Esophagus squamous epithelium (tissue), 5 donors: ENCODE measurements at regions not wholly inside any gene's neighbourhood (a gene's known extent, or its start where the extent isn't known, plus 50 kb on each side); places are given as distances from the start of the nearest gene placed in this dataset.

ENCODE experiments used
- DNase-seq: peaks from one replicate; lab custom pipeline; 2025; lab: John Stamatoyannopoulos, UW
- H3K27ac ChIP-seq, 4 donors: fragments of 200-600 bp; sonication (generic); one replicate each; pipeline ENCODE4 v1.5.1; 2016 to 2019; ENCODE audit warnings: mild to moderate bottlenecking in 1 of 4
- H3K27me3 ChIP-seq, 4 donors: fragments of 200-600 bp; sonication (generic); 1 replicate in 3 of 4; 2 replicates in 1 of 4; pipeline versions ENCODE4 v1.5.1 to v1.6.0; 2017 to 2021; ENCODE audit warnings: antibody characterized with exemption in 1 of 4
- H3K36me3 ChIP-seq, 3 donors: fragments of 200-600 bp; sonication (generic); one replicate each; pipeline ENCODE4 v1.5.1; 2016 to 2019
- H3K4me1 ChIP-seq, 3 donors: fragments of 200-600 bp; sonication (generic); one replicate each; pipeline ENCODE4 v1.5.1; 2017 to 2019
- H3K4me3 ChIP-seq, 4 donors: fragments of 200-600 bp; sonication (generic); 1 replicate in 3 of 4; 2 replicates in 1 of 4; pipeline ENCODE4 v1.5.1; 2016 to 2019; ENCODE audit warnings: mild to moderate bottlenecking in 2 of 4, moderate library complexity in 1 of 4
- H3K9me3 ChIP-seq, 3 donors: fragments of 200-600 bp; sonication (generic); one replicate each; pipeline ENCODE4 v1.5.1; 2016 to 2019
- POLR2A ChIP-seq, 4 donors: fragments of 450-650 bp; IDR thresholded peaks; one replicate each; pipeline ENCODE4 v1.6.1; 2017; ENCODE audit warnings: antibody characterized with exemption in 4 of 4, mild to moderate bottlenecking in 4 of 4, moderate library complexity in 3 of 4
- WGBS, 2 donors: methylation state at CpG; one replicate each; pipeline ENCODE4 v1.1.5; 2018; 5-methylcytosine and 5-hydroxymethylcytosine counted together
- intact Hi-C: fragments of 100-400 bp; cut with DNase I; formaldehyde crosslinking; loops from one replicate; pipeline ENCODE4 v1.15.0; 2022
- TF ChIP-seq, protein P1 (sequence below), 6 experiments: fragments of 450-650 bp in 4 of 6; fragments of 200-600 bp in 2 of 6; sonication (generic) in 2 of 6; IDR thresholded peaks; one replicate each; pipeline ENCODE4 v1.5.1; 2016 to 2019; ENCODE audit warnings: antibody characterized with exemption in 6 of 6, mild to moderate bottlenecking in 4 of 6, moderate library complexity in 4 of 6
- donor health status: DM: yes; HTN: yes; CAD: no.

DNA sequence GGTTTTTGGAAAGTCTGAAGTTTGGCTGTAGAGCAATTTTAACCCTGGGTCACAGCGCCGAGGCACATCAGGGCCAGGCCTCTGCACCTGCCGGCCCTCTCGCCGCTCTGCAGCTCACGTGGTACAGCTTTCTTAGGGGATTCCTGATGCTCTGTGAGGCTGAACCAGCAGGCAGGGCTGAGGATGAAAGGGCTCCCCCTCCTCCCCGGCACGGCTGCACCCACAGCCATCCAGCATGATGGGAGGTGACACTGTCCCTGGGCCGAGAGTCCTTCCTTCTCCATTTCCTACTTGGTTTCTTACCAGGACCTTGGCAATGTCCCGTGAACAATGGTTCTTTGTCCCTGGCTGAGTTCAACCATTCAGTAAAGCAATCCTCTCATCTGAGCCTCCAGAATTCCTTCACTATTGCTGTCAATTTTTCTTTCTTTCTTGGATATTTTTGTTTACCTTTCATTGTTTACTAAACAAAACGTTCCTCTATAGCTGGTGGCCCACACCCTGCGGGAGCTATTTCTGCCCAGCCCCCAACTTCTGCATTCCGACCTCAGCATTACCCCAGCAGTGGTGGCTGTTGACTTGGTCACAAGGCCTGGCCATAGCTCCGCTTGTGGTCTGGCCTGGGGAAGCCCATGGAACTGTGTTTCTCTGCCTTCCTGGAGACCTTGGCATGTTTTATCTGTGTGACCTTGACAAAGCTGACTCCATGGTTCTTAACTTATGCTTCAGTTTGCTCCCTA, 172.8 kb upstream of the B3GAT1 start:
- Histone ChIP-seq H3K9me3 (no peaks in the 10 kb centered on the region), H3K27ac (no peak overlapping the region), H3K4me1 (peaks cover 0 to 17% (median 0%) of the 10 kb centered on the region in 3 donors), H3K36me3 (no peaks in the 10 kb centered on the region), H3K4me3 (no peak overlapping the region), H3K27me3 (peaks cover 0 to 19% (median 0%) of the 10 kb centered on the region in 4 donors)
- intact Hi-C loops: no loop called here
- WGBS, 2 donors: 32 to 51% methylated on average over 6 to 8 of the region's 14 CpGs
- TF ChIP-seq, protein P1, sequence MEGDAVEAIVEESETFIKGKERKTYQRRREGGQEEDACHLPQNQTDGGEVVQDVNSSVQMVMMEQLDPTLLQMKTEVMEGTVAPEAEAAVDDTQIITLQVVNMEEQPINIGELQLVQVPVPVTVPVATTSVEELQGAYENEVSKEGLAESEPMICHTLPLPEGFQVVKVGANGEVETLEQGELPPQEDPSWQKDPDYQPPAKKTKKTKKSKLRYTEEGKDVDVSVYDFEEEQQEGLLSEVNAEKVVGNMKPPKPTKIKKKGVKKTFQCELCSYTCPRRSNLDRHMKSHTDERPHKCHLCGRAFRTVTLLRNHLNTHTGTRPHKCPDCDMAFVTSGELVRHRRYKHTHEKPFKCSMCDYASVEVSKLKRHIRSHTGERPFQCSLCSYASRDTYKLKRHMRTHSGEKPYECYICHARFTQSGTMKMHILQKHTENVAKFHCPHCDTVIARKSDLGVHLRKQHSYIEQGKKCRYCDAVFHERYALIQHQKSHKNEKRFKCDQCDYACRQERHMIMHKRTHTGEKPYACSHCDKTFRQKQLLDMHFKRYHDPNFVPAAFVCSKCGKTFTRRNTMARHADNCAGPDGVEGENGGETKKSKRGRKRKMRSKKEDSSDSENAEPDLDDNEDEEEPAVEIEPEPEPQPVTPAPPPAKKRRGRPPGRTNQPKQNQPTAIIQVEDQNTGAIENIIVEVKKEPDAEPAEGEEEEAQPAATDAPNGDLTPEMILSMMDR (IDR thresholded peaks at IDR 0.05): no peak
- no peak for TF ChIP-seq POLR2A (IDR thresholded peaks at IDR 0.05)
- no peak for DNase-seq

DNA sequence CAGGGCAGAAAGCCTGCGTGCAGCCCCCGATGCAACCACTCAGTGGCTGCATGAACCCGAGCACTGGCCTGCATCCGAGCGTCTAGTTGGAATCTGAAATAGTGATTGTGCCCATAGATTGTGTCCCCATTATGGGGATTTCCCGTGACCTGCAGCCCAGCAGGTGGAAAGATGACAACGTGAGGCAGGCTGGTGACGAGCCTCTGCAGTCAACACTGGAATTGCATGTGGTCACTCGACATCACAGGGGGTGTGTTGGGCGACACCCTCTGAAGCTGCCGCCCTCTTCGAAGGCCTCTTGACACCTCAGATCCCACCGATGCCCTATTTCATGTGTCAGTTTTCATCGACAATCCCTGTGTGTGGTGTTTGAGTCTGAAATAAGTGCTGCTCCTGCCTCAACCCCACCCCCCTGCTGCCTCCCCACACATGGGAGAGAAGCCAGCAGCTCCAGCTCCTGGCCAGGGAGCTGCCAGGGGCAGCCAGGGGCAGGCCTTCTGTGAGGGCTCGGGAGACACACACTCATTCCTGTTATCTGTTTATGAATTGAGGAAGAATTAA, 172.0 kb upstream of the B3GAT1 start:
- DNase-seq: no peak
- Histone ChIP-seq H3K27me3 (peaks cover 0 to 27% (median 0%) of the 10 kb centered on the region in 4 donors), H3K36me3 (no peaks in the 10 kb centered on the region), H3K4me1 (peaks cover 0 to 17% (median 0%) of the 10 kb centered on the region in 3 donors), H3K4me3 (no peak overlapping the region), H3K27ac (no peak overlapping the region), H3K9me3 (no peaks in the 10 kb centered on the region)
- TF ChIP-seq, protein P1 (IDR thresholded peaks at IDR 0.05): no peak
- no peak for TF ChIP-seq POLR2A (IDR thresholded peaks at IDR 0.05)
- intact Hi-C loops: no loop called here
- 73 to 75% methylated on average over 6 to 14 of the region's 15 CpGs for WGBS, 2 donors

DNA sequence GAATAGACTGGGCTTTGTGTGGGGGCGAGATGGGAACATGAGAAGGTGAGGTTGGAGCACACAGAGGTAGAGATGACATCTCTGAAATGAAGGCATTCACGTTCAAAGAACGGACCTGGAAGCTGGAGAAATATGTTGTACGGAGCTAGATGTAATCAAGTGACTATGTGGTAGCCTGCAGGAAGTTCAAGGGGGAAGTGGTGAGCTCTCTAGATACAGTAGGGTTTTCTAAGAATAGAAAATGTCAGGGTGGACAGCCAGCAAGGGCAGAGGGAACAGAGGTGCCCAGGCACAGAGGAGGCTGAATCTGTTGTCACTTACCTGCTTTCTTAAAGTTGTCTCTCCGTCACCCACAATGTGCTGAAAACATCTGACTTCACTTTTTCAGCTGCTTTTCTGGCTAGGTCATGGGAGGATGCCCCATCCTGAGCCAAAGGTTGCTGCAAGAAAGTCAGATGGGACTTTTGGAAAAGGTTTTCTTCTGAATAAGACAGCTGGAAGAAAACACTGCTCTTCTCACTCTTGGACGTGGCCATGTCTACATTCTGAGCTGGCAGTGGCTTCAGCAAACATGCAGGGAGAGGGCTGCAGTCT, 171.5 kb upstream of the B3GAT1 start:
- Histone ChIP-seq H3K4me1 (peaks cover 0 to 17% (median 0%) of the 10 kb centered on the region in 3 donors), H3K4me3 (no peak overlapping the region), H3K27ac (no peak overlapping the region), H3K36me3 (no peaks in the 10 kb centered on the region), H3K9me3 (no peaks in the 10 kb centered on the region), H3K27me3 (peaks cover 0 to 32% (median 0%) of the 10 kb centered on the region in 4 donors)
- 51 to 56% methylated on average over 5 to 6 of the region's 6 CpGs for WGBS, 2 donors
- DNase-seq: no peak
- no peak for TF ChIP-seq POLR2A (IDR thresholded peaks at IDR 0.05)
- TF ChIP-seq, protein P1 (IDR thresholded peaks at IDR 0.05): no peak
- intact Hi-C loops: no loop called here

DNA sequence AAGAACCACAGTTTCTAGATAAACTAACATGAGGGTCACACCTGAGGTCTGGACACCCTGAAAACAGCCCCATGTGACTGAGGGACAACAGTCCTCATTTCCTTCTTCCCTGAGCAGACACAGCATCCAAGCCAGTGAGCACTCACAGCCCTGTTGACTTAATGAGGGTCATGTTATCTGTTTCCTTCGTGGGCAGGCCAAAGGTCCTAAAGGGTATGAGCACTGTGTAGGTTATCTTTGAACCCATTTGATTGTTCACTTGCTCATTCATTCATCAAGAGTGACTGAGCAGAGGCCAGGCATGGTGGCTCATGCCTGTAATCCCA, 170.7 kb upstream of the B3GAT1 start:
- intact Hi-C loops: no loop called here
- no peak overlapping the region for H3K27ac ChIP-seq
- H3K27me3 ChIP-seq: peaks cover 0 to 37% (median 0%) of the 10 kb centered on the region in 4 donors
- no peak for TF ChIP-seq POLR2A (IDR thresholded peaks at IDR 0.05)
- TF ChIP-seq, protein P1 (IDR thresholded peaks at IDR 0.05): no peak
- peaks cover 0 to 17% (median 0%) of the 10 kb centered on the region in 3 donors for H3K4me1 ChIP-seq
- no peak overlapping the region for H3K4me3 ChIP-seq
- no peaks in the 10 kb centered on the region for H3K9me3 ChIP-seq
- WGBS, 2 donors: 20 to 42% methylated on average over 1 of the region's 1 CpG
- H3K36me3 ChIP-seq: no peaks in the 10 kb centered on the region
- no peak for DNase-seq
